GM21390 (cell line): ENCODE measurements at regions not wholly inside any gene's neighbourhood (a gene's known extent, or its start where the extent isn't known, plus 50 kb on each side); places are given as distances from the start of the nearest gene placed in this dataset.
"Not testable (repeated sequence)": the region's sequence is repeated elsewhere in the genome, so short reads cannot be mapped to it uniquely, and the experiment has no call there.

Experiments used
- ATAC-seq: cut with Tn5 transposase; IDR thresholded peaks from one replicate; pipeline ENCODE4 v1.9.1; 2021; ENCODE audit not compliant: unreplicated experiment

- ATAC-seq = no peak
Measured at GRCh38 chr10:78231939-78232338, 198.3 kb downstream of the RPS24 start.

- ATAC-seq = no peak
Measured at GRCh38 chr10:78236416-78237015, 202.9 kb downstream of the RPS24 start.

GRCh38 chr10:78237951-78238350, 204.3 kb downstream of the RPS24 start:
- not testable (repeated sequence) for ATAC-seq

GRCh38 chr10:78247266-78247665, 213.6 kb downstream of the RPS24 start:
- ATAC-seq = no peak

- ATAC-seq = no peak
Measured at GRCh38 chr10:78247821-78248220, 214.2 kb downstream of the RPS24 start.

- ATAC-seq = no peak
Measured at GRCh38 chr10:78248651-78249464, 215.2 kb downstream of the RPS24 start.

- no peak for ATAC-seq
Measured at GRCh38 chr10:78249690-78250089, 216.0 kb downstream of the RPS24 start.

- no peak for ATAC-seq
Measured at GRCh38 chr10:78250313-78251015, 216.8 kb downstream of the RPS24 start.

- no peak for ATAC-seq
Measured at GRCh38 chr10:78251016-78251385, 217.3 kb downstream of the RPS24 start.

GRCh38 chr10:78252286-78252685, 218.6 kb downstream of the RPS24 start:
- ATAC-seq = no peak

GRCh38 chr10:78253063-78253853, 219.6 kb downstream of the RPS24 start:
- ATAC-seq = no peak

- no peak for ATAC-seq
Measured at GRCh38 chr10:78254013-78254412, 220.3 kb downstream of the RPS24 start.

GRCh38 chr10:78255214-78255613, 221.6 kb downstream of the RPS24 start:
- ATAC-seq = no peak

- ATAC-seq = no peak
Measured at GRCh38 chr10:78255796-78256638, 222.4 kb downstream of the RPS24 start.

- ATAC-seq = no peak
Measured at GRCh38 chr10:78258323-78259030, 224.8 kb downstream of the RPS24 start.

- no peak for ATAC-seq
Measured at GRCh38 chr10:78259391-78259790, 225.7 kb downstream of the RPS24 start.

- ATAC-seq = no peak
Measured at GRCh38 chr10:78260141-78260540, 226.5 kb downstream of the RPS24 start.

GRCh38 chr10:78260680-78261079, 227.0 kb downstream of the RPS24 start:
- ATAC-seq = no peak

- no peak for ATAC-seq
Measured at GRCh38 chr10:78261291-78261690, 227.6 kb downstream of the RPS24 start.

- ATAC-seq = no peak
Measured at GRCh38 chr10:78262860-78263259, 229.2 kb downstream of the RPS24 start.
